BJ (cell line): ENCODE measurements at regions not wholly inside any gene's neighbourhood (a gene's known extent, or its start where the extent isn't known, plus 50 kb on each side); places are given as distances from the start of the nearest gene placed in this dataset.

ENCODE experiments used
- CTCF ChIA-PET: fragments of 350-600 bp; formaldehyde crosslinking; extraction: SDS; loops from one replicate; lab custom pipeline; 2021; ENCODE audit warnings: antibody characterized with exemption, inconsistent platforms; lab: Yijun Ruan, JAX
- POLR2A ChIA-PET: fragments of 300-600 bp; sonication (Branson Sonifier 250); formaldehyde crosslinking; extraction: SDS; loops from one replicate; lab custom pipeline; 2021; ENCODE audit warnings: antibody characterized with exemption; lab: Charles Lee
- DNase-seq: peaks from one replicate; pipeline ENCODE4 v3.0.0-alpha.2; 2011; ENCODE audit warnings: low read depth
- H3K27me3 ChIP-seq: 2 replicates; pipeline ENCODE4 v1.6.0; 2011; ENCODE audit warnings: low read length; ENCODE audit not compliant: control insufficient read depth, insufficient read depth
- H3K36me3 ChIP-seq: 2 replicates; pipeline ENCODE4 v1.5.1; 2011; ENCODE audit warnings: low read length; ENCODE audit not compliant: control insufficient read depth, insufficient read depth
- H3K4me3 ChIP-seq: 2 replicates; pipeline ENCODE4 v1.5.1; 2011; ENCODE audit warnings: low read depth, mild to moderate bottlenecking, control low read depth, low read length
- TF ChIP-seq, protein P1 (sequence below): IDR thresholded peaks from 2 replicates; pipeline ENCODE4 v1.5.1; 2011; ENCODE audit warnings: low read depth, mild to moderate bottlenecking, control low read depth, inconsistent platforms, low read length, moderate library complexity; ENCODE audit not compliant: insufficient read depth

DNA sequence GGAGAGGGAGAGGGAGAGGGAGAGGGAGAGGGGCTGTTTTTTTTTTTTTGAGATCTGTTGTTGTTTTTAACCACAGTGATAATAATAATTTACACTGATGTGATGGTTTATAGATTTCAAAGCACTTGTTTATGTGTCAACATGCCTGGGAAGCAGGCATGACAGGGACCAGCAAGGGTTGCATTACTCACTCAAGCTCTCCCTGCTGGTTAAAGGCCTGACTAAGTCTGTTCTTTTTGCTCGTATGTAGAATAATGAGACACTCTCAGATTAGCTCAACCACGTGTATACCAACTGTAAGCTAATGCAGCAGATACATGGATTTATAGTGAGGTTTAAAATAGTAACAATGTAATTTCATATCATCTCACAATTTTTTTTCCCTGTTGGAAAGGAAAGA is 134.6 kb upstream of the BOD1L1 start:
- CTCF ChIA-PET: no interaction called here
- DNase-seq: no peak
- H3K36me3 ChIP-seq: no peaks in the 10 kb centered on the region
- TF ChIP-seq, protein P1, sequence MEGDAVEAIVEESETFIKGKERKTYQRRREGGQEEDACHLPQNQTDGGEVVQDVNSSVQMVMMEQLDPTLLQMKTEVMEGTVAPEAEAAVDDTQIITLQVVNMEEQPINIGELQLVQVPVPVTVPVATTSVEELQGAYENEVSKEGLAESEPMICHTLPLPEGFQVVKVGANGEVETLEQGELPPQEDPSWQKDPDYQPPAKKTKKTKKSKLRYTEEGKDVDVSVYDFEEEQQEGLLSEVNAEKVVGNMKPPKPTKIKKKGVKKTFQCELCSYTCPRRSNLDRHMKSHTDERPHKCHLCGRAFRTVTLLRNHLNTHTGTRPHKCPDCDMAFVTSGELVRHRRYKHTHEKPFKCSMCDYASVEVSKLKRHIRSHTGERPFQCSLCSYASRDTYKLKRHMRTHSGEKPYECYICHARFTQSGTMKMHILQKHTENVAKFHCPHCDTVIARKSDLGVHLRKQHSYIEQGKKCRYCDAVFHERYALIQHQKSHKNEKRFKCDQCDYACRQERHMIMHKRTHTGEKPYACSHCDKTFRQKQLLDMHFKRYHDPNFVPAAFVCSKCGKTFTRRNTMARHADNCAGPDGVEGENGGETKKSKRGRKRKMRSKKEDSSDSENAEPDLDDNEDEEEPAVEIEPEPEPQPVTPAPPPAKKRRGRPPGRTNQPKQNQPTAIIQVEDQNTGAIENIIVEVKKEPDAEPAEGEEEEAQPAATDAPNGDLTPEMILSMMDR: no peak
- no peaks in the 10 kb centered on the region for H3K27me3 ChIP-seq
- POLR2A ChIA-PET: no interaction called here
- H3K4me3 ChIP-seq: no peak overlapping the region

DNA sequence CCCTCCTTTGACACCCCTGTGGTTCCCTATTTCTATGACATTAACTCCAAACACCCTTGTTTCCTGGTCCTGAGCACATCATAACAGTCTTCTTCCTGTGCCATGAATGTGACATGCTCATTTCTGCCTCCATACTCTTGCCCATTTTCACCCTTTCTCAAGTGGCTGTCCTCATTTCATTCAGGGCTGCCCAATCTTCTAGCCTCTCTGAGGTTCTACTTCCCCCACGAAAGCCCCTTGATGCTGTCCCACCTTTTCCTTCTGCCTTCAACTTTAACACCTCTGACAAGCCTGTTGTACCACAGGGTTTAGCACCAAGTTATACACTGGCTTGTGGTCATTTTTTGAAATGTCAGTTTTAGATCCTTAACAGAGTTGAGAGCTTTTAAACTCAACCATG is 136.2 kb upstream of the BOD1L1 start:
- DNase-seq: no peak
- POLR2A ChIA-PET: no interaction called here
- no peak overlapping the region for H3K4me3 ChIP-seq
- TF ChIP-seq, protein P1: no peak
- H3K36me3 ChIP-seq: no peaks in the 10 kb centered on the region
- H3K27me3 ChIP-seq: no peaks in the 10 kb centered on the region
- CTCF ChIA-PET: no interaction called here

DNA sequence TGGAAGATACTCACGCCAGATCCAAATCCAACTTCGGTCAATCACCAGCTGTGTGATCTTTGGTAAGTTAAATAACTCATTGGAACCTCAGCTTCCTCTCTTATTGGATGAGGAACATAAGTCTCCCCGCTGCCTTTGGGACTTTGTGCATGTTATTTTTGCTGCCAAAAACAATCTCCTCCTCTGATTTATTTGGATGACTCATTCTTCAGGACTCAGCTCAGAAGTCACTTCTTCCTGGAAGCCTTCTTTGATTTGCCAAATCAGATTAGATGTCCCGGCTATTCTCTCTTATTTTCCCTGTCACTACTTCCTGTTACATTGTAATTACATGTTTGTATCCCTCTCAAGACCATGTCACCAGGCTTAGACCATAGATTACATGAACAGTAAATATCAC is 138.0 kb upstream of the BOD1L1 start:
- POLR2A ChIA-PET: no interaction called here
- H3K4me3 ChIP-seq: no peak overlapping the region
- H3K36me3 ChIP-seq: no peaks in the 10 kb centered on the region
- no peaks in the 10 kb centered on the region for H3K27me3 ChIP-seq
- TF ChIP-seq, protein P1: no peak
- CTCF ChIA-PET: interaction anchor here (1.0 kb wide), 1 partner anchor 14 kb away, joined by 3 read pairs; no protein-coding TSS in a partner anchor
- DNase-seq: no peak

DNA sequence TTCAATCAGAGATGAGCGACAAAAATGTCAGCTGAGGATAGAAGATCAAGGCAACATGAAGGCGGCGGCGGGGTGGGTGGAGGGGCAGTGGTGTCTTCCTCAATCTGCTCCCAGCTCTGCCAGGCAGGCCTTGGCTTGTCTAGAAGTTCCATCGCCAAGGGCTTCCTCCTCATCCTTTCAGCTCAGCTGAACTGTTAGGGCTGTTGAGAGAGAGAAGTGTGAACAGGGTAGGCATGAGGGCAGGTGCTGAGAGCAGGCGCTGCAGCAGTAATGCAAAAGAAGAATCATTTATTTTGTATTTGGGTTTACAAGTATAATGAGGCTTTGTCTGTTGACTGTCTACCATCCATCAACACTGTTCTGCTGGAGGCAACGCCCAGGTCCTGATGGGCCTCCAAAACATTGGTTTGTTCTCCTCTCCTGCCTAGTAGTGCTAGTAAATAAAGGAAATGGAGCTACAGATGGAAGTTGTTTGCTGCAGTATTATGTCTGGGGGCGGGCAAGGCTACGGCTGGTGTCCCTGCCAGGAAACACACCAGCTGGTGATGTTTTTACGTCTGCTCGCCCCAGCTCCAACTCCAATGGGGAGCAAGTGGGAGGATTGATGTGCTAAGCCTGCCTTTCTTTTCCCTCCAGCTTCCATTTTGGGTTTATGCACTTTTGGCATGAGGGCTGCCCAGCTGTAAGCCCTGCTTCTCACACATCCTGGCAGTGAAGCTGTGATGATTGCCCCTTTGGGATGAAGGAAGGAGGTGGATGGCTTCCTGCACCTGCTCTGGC is 139.4 kb upstream of the BOD1L1 start:
- H3K4me3 ChIP-seq: no peak overlapping the region
- POLR2A ChIA-PET: no interaction called here
- no peaks in the 10 kb centered on the region for H3K27me3 ChIP-seq
- CTCF ChIA-PET: no interaction called here
- no peak for DNase-seq
- TF ChIP-seq, protein P1: no peak
- H3K36me3 ChIP-seq: no peaks in the 10 kb centered on the region

DNA sequence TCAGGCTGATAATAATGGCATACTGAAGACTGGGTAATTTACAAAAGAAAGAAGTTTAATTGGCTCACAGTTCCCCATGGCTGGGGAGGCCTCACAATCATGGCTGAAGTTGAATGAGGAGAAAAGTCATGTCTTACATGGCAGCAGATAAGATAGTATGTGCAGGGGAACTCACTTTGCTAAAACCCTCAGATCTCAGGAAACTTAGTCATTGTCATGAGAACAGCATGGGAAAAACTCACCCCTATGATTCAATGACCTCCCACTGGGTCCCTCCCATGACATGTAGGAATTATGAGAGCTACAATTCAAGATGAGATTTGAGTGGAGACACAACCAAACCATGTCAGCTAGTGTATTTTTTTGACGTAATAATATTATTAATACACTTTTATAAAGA is 149.8 kb upstream of the BOD1L1 start:
- ChIA-PET POLR2A (no interaction called here), CTCF (no interaction called here)
- Histone ChIP-seq H3K36me3 (no peaks in the 10 kb centered on the region), H3K4me3 (no peak overlapping the region), H3K27me3 (no peaks in the 10 kb centered on the region; the same call in 1 of the 2 replicates)
- TF ChIP-seq, protein P1: no peak
- no peak for DNase-seq
